Glutamatergic neuron (in vitro differentiated cells): ENCODE measurements at regions not wholly inside any gene's neighbourhood (a gene's known extent, or its start where the extent isn't known, plus 50 kb on each side); places are given as distances from the start of the nearest gene placed in this dataset.

Experiments
- DNase-seq: peaks from one replicate; pipeline ENCODE4 v3.0.0; 2022
- H3K27ac Mint-ChIP-seq: one replicate; pipeline ENCODE4 v1.8.0; 2020; ENCODE audit warnings: mild to moderate bottlenecking, mixed read lengths, inconsistent platforms; ENCODE audit not compliant: unreplicated experiment
- H3K27me3 Mint-ChIP-seq: one replicate; pipeline ENCODE4 v1.8.0; 2020; ENCODE audit warnings: mild to moderate bottlenecking, moderate library complexity, mixed read lengths, inconsistent platforms; ENCODE audit not compliant: unreplicated experiment
- H3K36me3 Mint-ChIP-seq: one replicate; pipeline ENCODE4 v1.8.0; 2020; ENCODE audit warnings: mild to moderate bottlenecking, mixed read lengths, inconsistent platforms; ENCODE audit not compliant: unreplicated experiment
- H3K4me1 Mint-ChIP-seq: one replicate; pipeline ENCODE4 v1.8.0; 2020; ENCODE audit warnings: mild to moderate bottlenecking, low read depth, mixed read lengths, inconsistent platforms; ENCODE audit not compliant: unreplicated experiment
- H3K4me3 Mint-ChIP-seq: one replicate; pipeline ENCODE4 v1.8.0; 2020; ENCODE audit warnings: mild to moderate bottlenecking, mixed read lengths, inconsistent platforms; ENCODE audit not compliant: unreplicated experiment
- H3K9me3 Mint-ChIP-seq: one replicate; pipeline ENCODE4 v1.8.0; 2020; ENCODE audit warnings: mild to moderate bottlenecking, moderate library complexity, mixed read lengths, inconsistent platforms; ENCODE audit not compliant: unreplicated experiment
- TF ChIP-seq, protein P1 (sequence below): fragments of 200-600 bp; sonication (generic); IDR thresholded peaks from one replicate; pipeline ENCODE4 v1.5.0; 2021; ENCODE audit not compliant: partially characterized antibody, unreplicated experiment

DNA sequence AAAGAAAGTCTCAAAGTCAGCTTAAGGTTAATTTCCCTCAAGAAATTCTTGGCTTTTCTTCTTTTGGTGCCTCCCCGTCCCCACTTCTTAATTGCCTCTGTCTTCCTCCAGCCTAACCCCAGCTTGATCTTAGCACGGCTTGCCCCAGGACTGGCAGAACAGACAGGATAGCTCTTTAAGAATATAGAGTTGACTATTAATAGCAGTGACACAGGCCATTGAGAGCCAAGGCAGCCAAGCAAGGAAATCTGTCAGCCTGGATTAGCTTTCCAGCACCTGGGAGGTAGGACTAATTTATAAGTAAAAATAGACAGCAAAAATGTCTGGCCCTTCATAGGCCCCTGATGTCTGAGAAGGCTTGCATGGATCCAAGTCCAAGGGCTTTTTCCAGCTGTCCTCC lies 384.6 kb upstream of the SLC30A5 start:
- H3K27ac Mint-ChIP-seq, result no peak overlapping the region
- no peak for DNase-seq

DNA sequence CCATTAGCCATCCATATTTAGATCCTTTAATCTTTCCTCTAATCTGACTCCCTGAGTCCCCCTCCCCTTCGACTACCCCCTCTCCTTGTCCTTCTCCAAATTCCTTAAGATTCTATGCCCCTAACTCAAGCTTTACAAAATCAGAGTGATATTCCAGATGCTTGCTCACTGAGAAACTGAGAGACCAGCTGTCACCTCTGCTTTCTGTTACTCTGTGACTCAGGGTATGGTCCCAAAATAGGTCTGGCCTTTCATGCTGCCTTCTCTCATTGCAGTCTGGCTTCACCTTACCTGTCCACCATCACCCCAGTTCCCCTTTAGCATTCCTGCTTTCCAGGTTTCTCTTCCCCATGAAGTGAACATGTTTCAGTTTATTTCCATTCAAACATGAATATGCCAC lies 383.3 kb upstream of the SLC30A5 start:
- Mint-ChIP-seq H3K4me1 (peaks cover 5% of the 10 kb centered on the region), H3K27me3 (peaks cover 1% of the 10 kb centered on the region), H3K9me3 (no peaks in the 10 kb centered on the region), H3K4me3 (no peak overlapping the region), H3K27ac (no peak overlapping the region), H3K36me3 (no peaks in the 10 kb centered on the region)
- no peak for DNase-seq
- TF ChIP-seq, protein P1, sequence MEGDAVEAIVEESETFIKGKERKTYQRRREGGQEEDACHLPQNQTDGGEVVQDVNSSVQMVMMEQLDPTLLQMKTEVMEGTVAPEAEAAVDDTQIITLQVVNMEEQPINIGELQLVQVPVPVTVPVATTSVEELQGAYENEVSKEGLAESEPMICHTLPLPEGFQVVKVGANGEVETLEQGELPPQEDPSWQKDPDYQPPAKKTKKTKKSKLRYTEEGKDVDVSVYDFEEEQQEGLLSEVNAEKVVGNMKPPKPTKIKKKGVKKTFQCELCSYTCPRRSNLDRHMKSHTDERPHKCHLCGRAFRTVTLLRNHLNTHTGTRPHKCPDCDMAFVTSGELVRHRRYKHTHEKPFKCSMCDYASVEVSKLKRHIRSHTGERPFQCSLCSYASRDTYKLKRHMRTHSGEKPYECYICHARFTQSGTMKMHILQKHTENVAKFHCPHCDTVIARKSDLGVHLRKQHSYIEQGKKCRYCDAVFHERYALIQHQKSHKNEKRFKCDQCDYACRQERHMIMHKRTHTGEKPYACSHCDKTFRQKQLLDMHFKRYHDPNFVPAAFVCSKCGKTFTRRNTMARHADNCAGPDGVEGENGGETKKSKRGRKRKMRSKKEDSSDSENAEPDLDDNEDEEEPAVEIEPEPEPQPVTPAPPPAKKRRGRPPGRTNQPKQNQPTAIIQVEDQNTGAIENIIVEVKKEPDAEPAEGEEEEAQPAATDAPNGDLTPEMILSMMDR, result no peak

More for the DNA sequence above, 384.6 kb upstream of the SLC30A5 start:
- Mint-ChIP-seq H3K36me3 (no peaks in the 10 kb centered on the region), H3K27me3 (peaks cover 1% of the 10 kb centered on the region), H3K4me1 (peaks cover 5% of the 10 kb centered on the region), H3K9me3 (no peaks in the 10 kb centered on the region), H3K4me3 (no peak overlapping the region)
- TF ChIP-seq, protein P1, result no peak

DNA sequence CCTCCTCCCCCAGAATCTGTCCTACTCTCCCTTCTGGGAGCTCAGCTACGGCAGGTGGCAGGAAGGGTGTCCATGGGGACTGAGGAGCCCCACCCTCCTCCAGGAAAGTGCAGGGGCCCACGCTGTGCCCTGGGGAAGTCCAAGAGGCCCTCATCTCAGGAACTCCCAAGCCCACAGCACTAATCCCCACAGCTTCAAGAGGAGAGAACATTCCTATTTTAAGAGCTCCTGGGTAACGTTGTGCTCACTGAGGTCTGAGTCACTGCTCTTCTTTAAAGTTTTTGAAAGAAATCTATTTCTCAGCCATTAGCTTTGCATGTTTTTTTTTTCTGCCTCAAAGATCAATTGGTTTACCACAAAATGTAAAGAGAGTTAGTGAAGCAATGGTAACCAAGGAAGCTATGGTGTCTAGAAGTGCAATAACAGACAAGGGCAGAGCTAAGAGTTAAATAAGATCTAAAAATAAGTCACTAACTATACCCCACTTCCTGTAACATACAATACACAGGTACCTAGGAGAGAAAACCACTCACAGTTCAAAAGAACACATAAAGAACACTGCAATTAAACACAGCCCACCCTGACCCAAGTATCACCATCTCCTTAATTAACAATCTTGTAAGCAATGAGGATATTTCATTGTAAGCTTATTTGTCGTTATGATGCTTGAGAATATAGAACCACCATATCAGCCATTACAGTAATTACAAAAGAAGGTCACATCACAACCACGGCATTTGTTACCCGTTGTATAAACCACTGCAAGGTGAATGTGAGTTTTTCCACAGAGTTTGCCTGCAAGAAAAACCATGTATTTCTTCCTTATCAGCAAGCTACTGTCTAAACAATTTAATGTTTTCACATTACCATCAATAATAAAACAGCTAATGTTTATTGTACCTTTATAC lies 382.3 kb upstream of the SLC30A5 start:
- DNase-seq, result no peak
- Mint-ChIP-seq H3K36me3 (no peaks in the 10 kb centered on the region), H3K9me3 (no peaks in the 10 kb centered on the region), H3K27ac (no peak overlapping the region), H3K27me3 (peaks cover under 1% of the 10 kb centered on the region), H3K4me1 (peaks cover 5% of the 10 kb centered on the region), H3K4me3 (no peak overlapping the region)
- TF ChIP-seq, protein P1, result no peak

DNA sequence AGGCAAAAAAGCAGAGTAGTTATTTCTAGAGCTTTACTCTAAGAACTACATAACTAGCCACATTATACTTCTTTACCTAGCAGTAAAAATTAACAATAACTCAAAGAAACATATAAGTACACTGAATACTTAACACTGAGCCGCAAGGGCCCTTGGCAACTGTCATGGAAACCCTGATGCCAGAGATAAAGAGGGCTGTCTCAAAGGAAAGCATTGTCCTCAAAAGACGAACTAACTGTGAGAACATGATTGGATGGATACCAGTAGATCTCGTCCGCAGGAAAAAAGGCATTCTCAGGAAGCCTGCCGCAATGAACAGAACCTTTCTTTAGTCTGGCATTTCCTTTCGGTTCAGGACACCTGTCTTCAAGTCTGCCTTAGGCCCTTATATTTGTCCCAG lies 379.0 kb upstream of the SLC30A5 start:
- no peak overlapping the region for H3K4me3 Mint-ChIP-seq

More for the DNA sequence above, 379.0 kb upstream of the SLC30A5 start:
- Mint-ChIP-seq H3K4me1 (peaks cover 6% of the 10 kb centered on the region), H3K27me3 (peaks cover 2% of the 10 kb centered on the region), H3K27ac (no peak overlapping the region), H3K9me3 (peaks cover 2% of the 10 kb centered on the region), H3K36me3 (no peaks in the 10 kb centered on the region)
- TF ChIP-seq, protein P1, result no peak
- no peak for DNase-seq
